Astrocyte (in vitro differentiated cells and primary cell): ENCODE measurements at regions not wholly inside any gene's neighbourhood (a gene's known extent, or its start where the extent isn't known, plus 50 kb on each side); places are given as distances from the start of the nearest gene placed in this dataset.

ENCODE experiments used
- DNase-seq: peaks from one replicate; pipeline ENCODE4 v3.0.0-alpha.2; 2010; ENCODE audit warnings: low read depth
- FAIRE-seq: peaks from 2 replicates; lab custom pipeline; 2011; peaks lifted over from hg19 to GRCh38; lab: Jason Lieb, UNC
- H2AFZ ChIP-seq: 2 replicates; pipeline ENCODE4 v1.6.0; 2012; ENCODE audit warnings: low read depth, low read length, inconsistent platforms
- H3K27ac ChIP-seq: 2 replicates; pipeline ENCODE4 v1.5.1; 2011; ENCODE audit warnings: low read depth, low read length, inconsistent platforms
- H3K27me3 ChIP-seq: 2 replicates; pipeline ENCODE4 v1.6.0; 2011; ENCODE audit warnings: low read length, inconsistent platforms; ENCODE audit not compliant: insufficient read depth
- H3K36me3 ChIP-seq: 2 replicates; pipeline ENCODE4 v1.5.1; 2011; ENCODE audit warnings: low read length, inconsistent platforms; ENCODE audit not compliant: insufficient read depth
- H3K4me1 ChIP-seq: 2 replicates; pipeline ENCODE4 v1.5.1; 2011; ENCODE audit warnings: low read length, inconsistent platforms; ENCODE audit not compliant: insufficient read depth
- H3K4me2 ChIP-seq: 2 replicates; pipeline ENCODE4 v1.6.0; 2012; ENCODE audit warnings: low read length, inconsistent platforms
- H3K4me3 ChIP-seq: 2 replicates; pipeline ENCODE4 v1.5.1; 2011; ENCODE audit warnings: low read depth, mild to moderate bottlenecking, low read length, inconsistent platforms; ENCODE audit not compliant: insufficient read depth
- H3K79me2 ChIP-seq: 2 replicates; pipeline ENCODE4 v1.6.0; 2012; ENCODE audit warnings: mild to moderate bottlenecking, low read length, inconsistent platforms; ENCODE audit not compliant: insufficient read depth
- H3K9ac ChIP-seq: 2 replicates; pipeline ENCODE4 v1.6.0; 2012; ENCODE audit warnings: mild to moderate bottlenecking, low read length, inconsistent platforms
- H3K9me3 ChIP-seq: 2 replicates; pipeline ENCODE4 v1.5.1; 2012; ENCODE audit warnings: low read depth, mild to moderate bottlenecking, low read length, inconsistent platforms; ENCODE audit not compliant: insufficient read depth
- H4K20me1 ChIP-seq: 2 replicates; pipeline ENCODE4 v1.6.0; 2012; ENCODE audit warnings: low read length, inconsistent platforms; ENCODE audit not compliant: insufficient read depth
- H3K27ac Mint-ChIP-seq: one replicate; pipeline ENCODE4 v1.8.0; 2021; ENCODE audit warnings: mild to moderate bottlenecking, mixed read lengths; ENCODE audit not compliant: unreplicated experiment
- H3K27me3 Mint-ChIP-seq: one replicate; pipeline ENCODE4 v1.8.0; 2021; ENCODE audit warnings: low read depth, mixed read lengths; ENCODE audit not compliant: unreplicated experiment
- H3K36me3 Mint-ChIP-seq: one replicate; pipeline ENCODE4 v1.8.0; 2021; ENCODE audit warnings: low read depth, mixed read lengths; ENCODE audit not compliant: unreplicated experiment
- H3K4me1 Mint-ChIP-seq: one replicate; pipeline ENCODE4 v1.8.0; 2021; ENCODE audit warnings: low read depth, mixed read lengths; ENCODE audit not compliant: unreplicated experiment
- H3K4me3 Mint-ChIP-seq: one replicate; pipeline ENCODE4 v1.8.0; 2021; ENCODE audit warnings: mild to moderate bottlenecking, moderate library complexity, mixed read lengths; ENCODE audit not compliant: unreplicated experiment
- H3K9me3 Mint-ChIP-seq: one replicate; pipeline ENCODE4 v1.8.0; 2021; ENCODE audit warnings: mild to moderate bottlenecking, mixed read lengths; ENCODE audit not compliant: unreplicated experiment
- CTCF ChIP-seq: IDR thresholded peaks from 2 replicates; pipeline ENCODE4 v1.5.1; 2011; ENCODE audit warnings: low read depth, mild to moderate bottlenecking, inconsistent platforms, low read length, moderate library complexity; ENCODE audit not compliant: insufficient read depth
- EZH2 ChIP-seq: IDR thresholded peaks from 2 replicates; pipeline ENCODE4 v1.6.1; 2012; ENCODE audit warnings: mild to moderate bottlenecking, low read length, inconsistent platforms; ENCODE audit not compliant: insufficient read depth

GRCh38 chr3:27859821-27860220, 137.7 kb upstream of the EOMES start:
- H3K36me3 ChIP-seq, result no peaks in the 10 kb centered on the region
- Mint-ChIP-seq H3K4me1 (no peaks in the 10 kb centered on the region), H3K4me3 (no peak overlapping the region), H3K27me3 (no peaks in the 10 kb centered on the region), H3K27ac (no peak overlapping the region), H3K9me3 (no peaks in the 10 kb centered on the region), H3K36me3 (no peaks in the 10 kb centered on the region)
- no peaks in the 10 kb centered on the region for H3K79me2 ChIP-seq
- H3K27ac ChIP-seq, result no peak overlapping the region
- H4K20me1 ChIP-seq, result no peaks in the 10 kb centered on the region
- H3K9ac ChIP-seq, result no peak overlapping the region
- TF ChIP-seq CTCF, result no peak
- no peak for TF ChIP-seq EZH2
- H2AFZ ChIP-seq, result no peak overlapping the region
- no peaks in the 10 kb centered on the region for H3K4me1 ChIP-seq
- FAIRE-seq (no peak), DNase-seq (no peak)
- no peaks in the 10 kb centered on the region for H3K27me3 ChIP-seq
- no peak overlapping the region for H3K4me2 ChIP-seq
- H3K9me3 ChIP-seq, result no peaks in the 10 kb centered on the region
- no peak overlapping the region for H3K4me3 ChIP-seq

GRCh38 chr3:27861046-27862036, 139.2 kb upstream of the EOMES start:
- H3K27ac Mint-ChIP-seq, result no peak overlapping the region
- Histone ChIP-seq H3K4me2 (no peak overlapping the region), H3K79me2 (no peaks in the 10 kb centered on the region), H3K4me1 (no peaks in the 10 kb centered on the region), H3K4me3 (no peak overlapping the region), H3K27ac (no peak overlapping the region), H3K27me3 (no peaks in the 10 kb centered on the region), H2AFZ (no peak overlapping the region), H3K9me3 (no peaks in the 10 kb centered on the region), H4K20me1 (no peaks in the 10 kb centered on the region), H3K36me3 (no peaks in the 10 kb centered on the region), H3K9ac (no peak overlapping the region)
- DNase-seq, result no peak
- H3K9me3 Mint-ChIP-seq, result no peaks in the 10 kb centered on the region
- no peaks in the 10 kb centered on the region for H3K4me1 Mint-ChIP-seq
- no peak for FAIRE-seq
- no peaks in the 10 kb centered on the region for H3K36me3 Mint-ChIP-seq
- TF ChIP-seq CTCF (no peak), EZH2 (no peak)
- H3K4me3 Mint-ChIP-seq, result no peak overlapping the region
- H3K27me3 Mint-ChIP-seq, result no peaks in the 10 kb centered on the region

GRCh38 chr3:27865731-27866130, 143.6 kb upstream of the EOMES start:
- H3K27ac Mint-ChIP-seq, result no peak overlapping the region
- H3K9me3 Mint-ChIP-seq, result peaks cover 12% of the 10 kb centered on the region
- no peaks in the 10 kb centered on the region for H3K36me3 Mint-ChIP-seq
- Histone ChIP-seq H3K79me2 (no peaks in the 10 kb centered on the region), H3K36me3 (no peaks in the 10 kb centered on the region), H3K27ac (no peak overlapping the region), H2AFZ (no peak overlapping the region), H3K4me3 (no peak overlapping the region), H4K20me1 (no peaks in the 10 kb centered on the region), H3K4me2 (no peak overlapping the region), H3K9me3 (no peaks in the 10 kb centered on the region), H3K27me3 (no peaks in the 10 kb centered on the region), H3K4me1 (no peaks in the 10 kb centered on the region), H3K9ac (no peak overlapping the region)
- FAIRE-seq, result no peak
- no peaks in the 10 kb centered on the region for H3K4me1 Mint-ChIP-seq
- H3K27me3 Mint-ChIP-seq, result no peaks in the 10 kb centered on the region
- TF ChIP-seq CTCF, result no peak
- TF ChIP-seq EZH2, result no peak
- no peak overlapping the region for H3K4me3 Mint-ChIP-seq
- no peak for DNase-seq
